ENCODE measurements at regions not wholly inside any gene's neighbourhood (a gene's known extent, or its start where the extent isn't known, plus 50 kb on each side); places are given as distances from the start of the nearest gene placed in this dataset.
"Not testable (repeated sequence)": the region's sequence is repeated elsewhere in the genome, so short reads cannot be mapped to it uniquely, and the experiment has no call there.

- DNase-seq (ENCODE audit: low read depth): no peak
Measured at GRCh38 chr14:97029800-97030199, 232.6 kb downstream of the VRK1 start.

GRCh38 chr14:97031530-97031929, 234.3 kb downstream of the VRK1 start:
- DNase-seq (ENCODE audit: low read depth): no peak

DNA sequence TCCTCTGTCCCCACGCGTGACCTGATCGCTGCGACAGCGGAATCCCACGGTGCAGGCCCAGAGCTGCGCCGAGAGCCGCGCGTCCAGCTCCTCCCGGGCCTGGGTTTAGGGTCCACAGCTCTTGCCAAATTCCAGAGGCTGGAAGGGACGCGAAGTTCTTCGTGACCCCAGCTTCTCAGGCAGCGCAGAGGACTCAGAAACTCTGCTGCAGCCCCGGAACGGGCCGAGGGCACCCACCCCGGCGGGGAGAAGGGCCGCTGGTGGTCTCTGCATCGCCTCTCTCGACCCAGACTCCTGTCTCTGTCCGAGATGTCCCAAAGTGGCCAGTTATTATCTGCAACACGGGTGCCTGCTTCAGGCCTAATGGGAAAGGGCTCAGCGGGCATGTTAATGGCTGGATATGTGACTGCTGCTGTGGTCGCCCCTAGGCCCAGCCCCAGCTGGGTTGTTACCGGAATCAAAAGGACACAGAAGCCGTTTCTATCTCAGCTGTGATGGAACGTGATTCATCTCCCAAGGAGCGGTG, 236.4 kb downstream of the VRK1 start:
- DNase-seq (ENCODE audit: low read depth): no peak

GRCh38 chr14:97036086-97036852, 239.1 kb downstream of the VRK1 start:
- no peak for DNase-seq (ENCODE audit: low read depth)

- DNase-seq (ENCODE audit: low read depth): no peak
Measured at GRCh38 chr14:97039717-97040363, 242.7 kb downstream of the VRK1 start.

GRCh38 chr14:97046967-97047366, 249.8 kb downstream of the VRK1 start:
- DNase-seq (ENCODE audit: low read depth): no peak

DNA sequence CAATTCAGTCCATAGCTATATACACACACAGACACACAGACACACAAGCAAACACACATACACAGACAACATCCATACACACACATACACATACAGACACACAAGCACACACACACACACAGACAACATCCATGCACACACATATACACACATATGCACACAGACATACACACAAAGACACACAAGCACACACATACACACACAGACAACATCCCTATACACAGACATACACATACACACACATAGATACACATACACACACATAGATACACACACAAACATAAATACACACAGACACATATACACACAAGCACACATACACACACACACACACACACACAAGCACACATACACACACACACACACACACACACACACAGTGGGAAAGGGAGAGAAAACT, 254.8 kb downstream of the VRK1 start:
- DNase-seq (ENCODE audit: low read depth): no peak

DNA sequence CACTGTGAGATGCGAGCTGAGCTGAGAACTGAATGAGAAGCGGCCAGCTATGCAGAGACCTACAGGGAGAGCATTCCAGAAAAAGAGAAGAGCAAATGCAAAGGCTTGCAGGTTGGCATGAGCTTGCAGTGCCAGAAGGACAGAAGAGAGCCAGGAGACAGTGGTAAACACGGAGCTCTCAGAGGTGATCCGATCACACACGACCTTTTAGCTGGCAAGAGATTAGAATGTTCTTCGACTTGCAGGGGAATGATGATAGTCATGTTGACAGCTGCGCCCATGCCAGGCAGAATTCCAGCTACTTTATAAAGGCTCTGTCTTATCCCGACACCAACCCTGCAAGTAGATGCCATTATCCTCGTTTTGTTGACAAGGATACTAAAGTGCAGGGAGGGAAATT, 256.8 kb downstream of the VRK1 start:
- no peak for DNase-seq (ENCODE audit: low read depth)

- no peak for DNase-seq (ENCODE audit: low read depth)
Measured at GRCh38 chr14:97055355-97055754, 258.2 kb downstream of the VRK1 start.

DNA sequence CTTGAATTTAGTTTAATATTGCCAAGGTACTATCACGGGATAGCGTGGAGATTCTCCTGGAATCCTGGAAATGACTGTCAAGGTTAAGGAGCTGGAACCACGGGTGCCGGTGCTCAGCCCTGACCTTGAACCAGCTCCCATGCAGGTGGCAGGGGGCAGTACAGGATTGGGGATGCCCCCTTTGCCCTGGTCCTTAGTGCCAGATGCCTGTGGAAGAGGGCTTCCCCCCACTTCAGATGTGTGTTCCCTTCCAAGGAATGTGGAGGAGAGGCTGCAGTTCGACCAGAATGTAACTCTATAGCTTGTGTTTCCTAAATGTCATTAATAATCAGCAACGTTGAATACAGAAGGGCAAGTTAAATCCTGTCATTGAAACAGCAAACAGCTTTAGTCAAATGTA, 258.9 kb downstream of the VRK1 start:
- no peak for DNase-seq (ENCODE audit: low read depth)

GRCh38 chr14:97057238-97058073, 260.3 kb downstream of the VRK1 start:
- no peak for DNase-seq (ENCODE audit: low read depth)

DNA sequence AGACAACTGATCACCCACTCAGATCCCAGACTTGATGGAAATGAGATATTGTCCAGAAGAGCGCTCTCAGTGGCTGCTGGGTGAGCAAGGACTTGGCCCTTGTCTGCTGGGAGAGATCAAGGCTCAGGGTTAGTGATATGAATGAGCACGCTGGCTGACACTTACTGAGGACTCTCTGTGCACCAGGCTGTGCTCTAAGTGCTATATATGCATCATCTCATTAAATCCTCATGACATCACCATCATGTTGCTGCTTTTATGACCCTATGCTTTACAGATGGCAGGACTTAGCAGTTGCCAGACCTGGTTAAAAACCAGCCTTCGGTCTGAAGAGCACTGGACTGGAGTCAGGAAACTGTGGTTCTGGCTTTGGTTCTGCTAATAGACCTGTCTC, 260.9 kb downstream of the VRK1 start:
- peak; percentile 11 for DNase-seq (ENCODE audit: low read depth)

GRCh38 chr14:97058589-97058988, 261.4 kb downstream of the VRK1 start:
- DNase-seq (ENCODE audit: low read depth): no peak

DNA sequence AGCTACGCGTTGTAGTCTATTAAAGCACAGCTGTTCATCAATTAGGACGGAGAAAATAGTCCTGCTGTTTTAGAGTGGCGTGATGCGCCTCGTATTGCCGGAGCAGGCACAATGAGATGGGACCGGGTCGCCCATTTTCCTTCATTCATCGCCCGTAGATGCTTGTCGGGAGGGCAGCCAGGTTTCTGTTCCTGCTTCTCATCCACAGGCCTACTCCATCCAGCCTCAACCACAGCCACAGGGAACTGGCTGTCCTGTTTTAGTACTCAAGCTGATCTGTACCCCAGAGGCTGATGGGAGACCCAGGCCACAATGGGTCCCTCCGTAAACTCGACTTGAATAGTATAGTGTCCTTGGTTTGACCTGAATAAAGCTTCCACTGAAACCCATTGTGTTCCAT, 264.0 kb downstream of the VRK1 start:
- DNase-seq (ENCODE audit: low read depth): no peak

DNA sequence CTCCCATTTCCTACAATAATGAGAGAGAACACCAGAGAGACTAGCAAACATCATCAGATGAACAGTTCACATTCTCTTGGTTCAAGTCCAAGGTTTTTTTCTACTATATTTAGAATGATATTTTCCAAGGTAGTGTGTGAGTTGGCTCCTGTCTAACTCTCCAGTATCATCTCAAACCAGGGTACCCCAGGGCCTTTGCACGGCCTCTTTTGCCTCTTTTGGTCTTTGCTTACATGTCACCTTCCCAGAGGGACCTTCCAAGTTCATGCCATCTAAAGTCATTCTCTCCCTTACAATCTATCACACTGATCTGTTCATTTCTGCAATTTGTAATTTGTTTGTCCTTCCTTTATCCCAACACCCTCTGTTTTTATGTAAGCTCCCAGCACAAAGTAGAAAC, 264.5 kb downstream of the VRK1 start:
- DNase-seq (ENCODE audit: low read depth): no peak

DNA sequence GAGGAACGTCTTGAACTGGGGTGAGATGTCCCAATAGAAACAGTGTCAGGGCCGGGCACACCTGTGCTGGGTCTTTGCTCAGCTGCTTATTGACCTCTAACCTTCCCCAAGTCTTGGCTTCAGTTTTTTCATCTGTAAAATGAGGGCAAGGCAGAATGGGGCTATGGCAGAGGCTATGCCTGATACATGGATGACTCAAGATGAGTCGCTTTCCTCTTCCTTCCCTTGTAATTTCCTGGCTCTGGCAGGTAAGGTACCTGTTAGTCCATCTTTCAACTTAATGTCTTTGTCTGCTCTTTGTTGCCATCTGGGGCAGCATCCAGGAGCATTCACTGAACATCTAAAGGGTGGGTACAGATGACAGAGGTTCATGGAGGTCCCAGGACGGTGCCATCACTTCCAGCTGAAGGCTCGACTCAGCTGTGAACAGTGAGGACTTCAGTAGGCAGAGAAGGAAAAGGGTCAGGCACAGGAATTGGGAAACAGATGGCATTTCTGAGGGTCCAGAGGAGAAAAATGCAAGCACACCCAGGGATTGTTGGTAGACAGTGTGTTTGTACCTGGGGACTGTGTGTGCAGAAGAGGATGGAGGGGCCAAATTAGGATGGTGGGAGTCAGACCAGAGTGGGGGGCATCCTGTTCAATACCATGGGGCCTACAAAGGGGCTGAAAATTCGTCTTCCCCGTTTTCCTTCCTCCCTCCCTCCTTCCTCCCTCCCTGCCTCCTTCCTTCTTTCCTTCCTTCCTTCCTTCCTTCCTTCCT, 268.3 kb downstream of the VRK1 start:
- no peak for DNase-seq (ENCODE audit: low read depth)

DNA sequence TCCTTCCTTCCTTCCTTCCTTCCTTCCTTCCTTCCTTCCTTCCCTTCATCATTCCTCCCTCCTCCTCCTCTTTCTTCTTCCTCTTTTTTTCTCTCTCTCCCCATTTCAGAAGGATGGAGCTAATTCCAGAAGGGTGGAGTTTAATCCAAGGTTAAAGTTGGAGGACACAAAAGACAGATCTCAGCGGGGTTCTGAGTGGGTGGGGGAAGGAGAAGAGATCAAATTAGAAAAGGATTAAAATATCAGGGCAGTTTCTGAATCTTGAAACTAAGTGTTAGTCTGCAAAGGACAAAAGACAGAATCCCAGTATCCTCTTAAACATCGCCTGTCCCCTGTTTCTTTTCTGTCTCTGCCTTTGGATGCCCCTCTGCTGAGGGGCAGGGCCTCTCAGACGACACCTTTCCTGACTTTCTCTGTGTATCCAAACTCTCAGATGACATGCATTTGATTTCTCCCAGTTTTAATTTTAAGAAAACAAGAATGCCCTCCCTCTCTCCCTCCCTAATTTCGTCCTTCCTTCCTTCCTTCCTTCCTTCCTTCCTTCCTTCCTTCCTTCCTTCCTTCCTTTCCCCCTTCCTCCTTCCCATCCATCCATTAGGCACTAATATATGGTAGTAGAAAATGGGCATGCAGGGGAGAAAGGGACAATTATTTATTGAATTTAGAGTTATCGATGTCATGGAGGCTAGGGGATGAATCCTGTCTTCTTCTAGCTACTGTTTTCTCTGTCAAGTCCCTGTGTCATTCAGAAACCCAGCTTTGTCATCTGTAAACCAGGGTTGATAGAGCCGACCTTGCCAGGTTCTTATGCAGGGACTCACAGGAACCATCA, 269.1 kb downstream of the VRK1 start:
- DNase-seq (ENCODE audit: low read depth): no peak

- DNase-seq (ENCODE audit: low read depth): not testable (repeated sequence)
Measured at GRCh38 chr14:97068293-97068692, 271.1 kb downstream of the VRK1 start.

GRCh38 chr14:97070259-97070658, 273.1 kb downstream of the VRK1 start:
- no peak for DNase-seq (ENCODE audit: low read depth)

- DNase-seq (ENCODE audit: low read depth): no peak
Measured at GRCh38 chr14:97071177-97071576, 274.0 kb downstream of the VRK1 start.

DNA sequence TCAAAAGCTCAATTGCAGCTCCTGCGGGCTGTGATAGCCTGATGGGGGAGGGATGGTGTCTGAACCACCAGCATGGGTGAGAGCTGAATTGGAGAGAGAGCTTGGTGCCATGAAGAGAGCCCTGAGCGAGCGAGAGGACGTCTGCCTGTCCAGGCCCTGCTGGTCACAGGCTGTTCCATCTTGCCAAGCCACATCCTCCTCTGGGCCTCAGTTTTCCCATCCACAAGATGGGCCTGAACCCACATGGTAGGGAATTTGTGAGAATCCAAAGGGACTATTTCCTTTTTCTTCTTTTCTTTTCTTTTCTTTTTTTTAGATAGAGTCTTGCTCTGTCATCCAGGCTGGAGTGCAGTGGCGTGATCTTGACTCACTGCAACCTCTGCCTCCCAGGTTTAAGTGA, 276.4 kb downstream of the VRK1 start:
- no peak for DNase-seq (ENCODE audit: low read depth)

All from GM04504 (cell line).